D341Med (cell line): ENCODE measurements at regions not wholly inside any gene's neighbourhood (a gene's known extent, or its start where the extent isn't known, plus 50 kb on each side); places are given as distances from the start of the nearest gene placed in this dataset.

Experiments used
- DNase-seq: peaks from one replicate; pipeline ENCODE4 v3.0.0; 2012; ENCODE audit warnings: low spot score

DNA sequence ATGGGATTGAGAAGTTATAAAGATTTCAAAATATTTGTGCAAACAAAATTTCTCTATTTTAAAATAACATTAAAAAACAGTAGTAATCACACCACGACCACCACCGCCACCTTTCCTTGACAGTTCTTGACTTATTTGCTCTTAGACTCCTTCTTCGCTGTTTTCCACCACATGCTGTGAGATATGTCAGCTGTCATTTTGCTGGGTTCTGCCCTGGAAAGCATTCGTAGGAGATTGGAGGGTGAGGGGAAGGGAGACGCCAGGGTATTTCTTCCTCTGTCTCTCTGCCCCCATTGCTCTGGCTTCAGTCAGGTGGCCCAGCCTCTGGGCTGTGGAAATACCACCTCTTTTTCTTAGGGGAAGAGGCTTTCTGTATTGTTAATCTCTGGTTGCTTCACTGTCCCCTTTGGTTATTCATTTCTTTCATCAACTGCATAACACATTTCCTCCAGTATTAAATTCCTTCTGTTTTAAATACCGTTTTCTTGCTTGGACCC is 186.2 kb downstream of the NEDD1 start:
- no peak for DNase-seq

DNA sequence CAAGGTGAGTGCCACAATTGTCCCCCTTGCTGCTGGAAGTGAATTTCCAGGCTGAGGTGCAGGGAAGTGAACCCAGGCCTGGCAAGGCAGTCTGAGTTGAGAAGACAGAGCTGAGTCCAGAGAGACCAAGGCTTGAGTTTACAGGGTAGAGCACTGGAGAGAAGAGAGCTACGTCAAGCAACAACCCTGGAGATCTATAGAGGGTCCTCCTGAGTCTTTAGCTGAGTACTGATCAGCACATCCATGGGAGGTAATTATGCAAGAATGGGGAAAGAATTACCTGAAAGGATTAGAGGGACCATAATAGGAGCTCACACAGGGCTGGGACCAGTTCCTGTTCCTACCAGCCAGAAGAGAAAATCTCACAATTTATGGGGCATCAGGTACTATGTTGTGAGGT is 190.7 kb downstream of the NEDD1 start:
- DNase-seq = no peak

DNA sequence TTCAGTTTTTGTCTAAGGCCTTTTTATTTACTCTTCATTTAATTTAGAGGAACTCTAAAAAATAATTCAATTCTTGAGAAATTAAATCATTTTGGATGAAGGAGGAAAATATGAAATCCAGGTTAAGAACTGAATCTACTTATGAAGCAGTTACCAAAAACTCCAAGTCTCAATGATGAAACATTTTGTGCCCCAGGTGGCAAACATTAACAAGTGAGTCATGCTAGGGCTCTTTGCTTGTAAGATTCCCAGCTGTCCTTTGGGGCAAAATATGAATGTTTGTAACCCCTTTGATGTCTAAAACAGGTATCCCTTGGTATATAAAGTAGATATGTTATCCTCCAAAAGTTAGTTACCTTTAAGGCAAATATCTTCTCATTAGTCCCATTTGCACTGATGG is 202.4 kb downstream of the NEDD1 start:
- DNase-seq = no peak

DNA sequence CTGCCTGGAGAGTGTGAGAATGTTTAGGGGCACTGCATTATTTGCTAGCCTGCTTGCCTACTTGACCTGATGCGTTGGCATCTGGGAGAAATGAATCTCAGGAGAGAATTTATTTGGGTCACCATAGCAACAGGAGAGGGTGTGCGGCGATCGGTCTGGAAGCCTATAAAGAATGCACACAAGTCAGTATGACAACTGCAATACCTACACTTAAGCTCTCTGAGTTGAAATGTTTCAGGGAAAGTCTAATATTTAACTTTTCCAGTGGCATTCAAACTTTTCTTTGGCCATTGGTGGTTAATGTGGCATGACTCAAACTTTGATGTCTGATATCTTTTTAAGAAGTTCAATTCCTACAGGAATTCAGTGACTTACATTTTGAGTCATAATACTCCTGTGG is 205.1 kb downstream of the NEDD1 start:
- DNase-seq = no peak

DNA sequence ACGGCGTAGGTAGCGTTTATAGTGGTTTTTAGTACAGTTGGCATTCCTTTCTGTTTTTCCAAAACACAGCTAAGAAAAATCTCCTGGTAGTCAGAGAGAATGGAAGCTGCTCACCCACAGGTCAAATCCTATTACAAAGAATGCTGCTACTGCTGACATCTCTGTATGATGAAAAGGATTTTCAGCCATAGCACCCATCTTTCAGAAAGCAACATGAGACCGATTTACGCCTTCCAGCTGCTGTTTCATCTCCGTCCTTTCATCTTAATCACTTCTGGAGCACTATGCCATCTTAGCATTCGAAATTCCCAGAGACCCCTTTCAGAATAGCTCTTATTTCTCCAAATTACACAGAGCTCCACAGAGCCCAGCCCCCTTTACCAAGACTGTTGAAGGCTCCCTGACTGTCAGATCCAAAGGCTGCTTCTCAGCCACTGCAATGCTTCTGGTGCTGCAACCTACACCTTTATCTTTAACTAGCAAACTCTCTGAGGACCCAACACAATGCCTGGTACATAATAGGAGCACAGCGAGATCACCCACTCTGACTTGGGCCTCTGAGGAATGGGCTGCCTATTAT is 211.8 kb downstream of the NEDD1 start:
- DNase-seq = no peak

DNA sequence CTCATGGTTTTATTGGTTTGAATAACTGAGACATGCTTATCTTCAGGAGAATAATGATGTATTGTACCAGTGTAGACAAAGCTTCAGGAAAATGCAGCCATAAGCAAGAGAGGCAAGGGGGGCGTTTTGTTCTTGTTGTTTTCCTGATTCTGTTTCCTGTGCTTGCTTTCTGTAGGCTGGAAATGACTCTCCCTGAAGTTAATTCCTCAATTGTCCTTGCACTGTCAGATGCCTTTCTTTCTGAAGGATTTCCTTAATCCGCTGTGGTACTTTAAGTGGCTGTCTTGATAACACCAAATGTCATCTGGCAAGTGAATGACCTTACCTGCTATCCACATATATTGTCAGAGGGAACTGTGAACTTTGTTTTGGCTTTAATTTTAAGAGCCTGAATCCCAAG is 220.0 kb downstream of the NEDD1 start:
- no peak for DNase-seq

DNA sequence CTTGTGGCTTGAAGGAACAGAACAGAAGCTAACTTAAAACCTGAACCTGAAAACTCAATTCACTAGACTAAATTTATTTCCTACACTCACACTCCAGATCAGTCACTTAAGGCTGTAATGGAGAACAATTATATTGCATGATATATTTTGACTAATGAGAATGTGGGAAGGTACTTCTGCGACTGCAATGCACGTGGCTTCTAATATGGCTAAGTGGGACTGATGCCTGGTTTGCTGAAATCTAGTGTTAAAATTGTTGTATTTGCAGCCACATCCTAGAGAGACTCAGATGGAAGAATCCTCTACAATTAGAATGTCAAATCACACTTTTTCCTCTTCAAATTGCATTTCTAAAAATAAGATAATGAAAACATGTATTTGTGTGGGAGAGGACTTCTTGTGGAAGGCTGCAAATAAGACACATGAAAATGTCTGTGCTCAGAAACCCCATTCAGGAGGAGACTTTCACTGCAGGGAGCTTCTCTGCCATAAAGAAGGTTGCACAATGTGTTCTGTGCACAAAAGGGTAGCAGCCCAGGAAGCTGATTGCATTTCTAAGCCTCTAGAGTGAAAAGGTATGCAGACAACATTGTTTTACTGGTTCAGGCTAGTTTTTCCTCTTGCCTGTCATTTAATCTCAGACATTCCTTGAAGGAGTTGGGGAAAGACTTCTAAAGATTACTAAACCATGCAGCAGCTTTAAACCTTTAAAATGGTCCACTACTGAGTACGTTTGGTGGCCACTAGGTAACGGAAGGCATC is 224.3 kb downstream of the NEDD1 start:
- no peak for DNase-seq

DNA sequence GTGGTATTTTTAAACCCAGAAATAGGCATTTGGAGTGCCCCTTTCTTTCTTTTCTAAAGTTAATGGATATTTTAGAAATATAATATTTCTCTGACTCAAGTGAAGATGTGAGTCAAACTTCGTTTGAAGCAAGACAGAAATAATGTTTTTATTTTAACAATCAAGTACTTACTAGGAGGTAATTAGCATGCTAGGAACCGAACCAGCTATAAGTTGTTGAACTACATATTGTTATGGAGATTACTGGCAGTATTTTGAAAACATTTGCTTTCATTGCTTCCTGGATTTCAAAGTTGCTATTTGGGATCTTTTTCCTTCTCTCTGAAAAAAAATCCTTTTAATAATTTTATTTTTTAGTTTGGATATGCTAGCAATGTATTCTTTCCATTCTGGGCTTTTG is 225.2 kb downstream of the NEDD1 start:
- DNase-seq = no peak

DNA sequence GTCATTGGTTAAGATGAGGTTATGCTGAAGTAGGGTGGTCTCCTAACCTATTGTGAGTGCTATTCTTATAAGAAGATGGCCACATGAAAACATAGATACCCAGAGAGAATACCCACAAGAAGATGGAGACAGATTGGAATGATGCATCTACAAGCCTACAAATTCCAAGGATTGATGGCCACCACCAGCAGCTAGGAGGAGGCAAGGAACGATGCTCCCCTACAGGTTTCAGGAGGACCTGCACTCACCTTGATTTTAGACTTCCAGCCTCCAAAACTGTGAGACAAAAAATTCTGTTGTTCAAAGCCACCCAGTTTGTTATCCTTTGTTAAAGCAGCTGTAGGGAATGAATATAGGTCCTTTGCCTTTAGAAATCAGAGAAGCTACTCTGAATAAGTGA is 227.4 kb downstream of the NEDD1 start:
- DNase-seq = no peak

DNA sequence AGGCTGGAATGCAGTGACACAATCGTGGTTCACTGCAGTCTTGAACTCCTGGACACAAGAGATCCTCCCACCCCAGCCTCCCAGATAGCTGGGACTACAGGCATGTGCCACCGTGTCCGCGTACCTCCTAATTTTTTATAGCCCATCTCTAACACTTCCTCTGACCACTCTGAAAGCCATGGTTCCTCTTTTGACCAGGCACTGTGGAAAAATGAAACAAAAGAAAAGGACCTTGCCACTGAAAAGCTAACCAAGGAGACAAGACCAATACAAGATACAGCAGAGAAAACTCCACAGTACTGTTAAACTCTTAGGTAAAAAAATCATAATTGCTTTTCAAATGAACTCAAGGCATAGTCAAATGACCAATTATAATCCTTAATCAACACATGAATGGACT is 233.3 kb downstream of the NEDD1 start:
- DNase-seq = no peak

DNA sequence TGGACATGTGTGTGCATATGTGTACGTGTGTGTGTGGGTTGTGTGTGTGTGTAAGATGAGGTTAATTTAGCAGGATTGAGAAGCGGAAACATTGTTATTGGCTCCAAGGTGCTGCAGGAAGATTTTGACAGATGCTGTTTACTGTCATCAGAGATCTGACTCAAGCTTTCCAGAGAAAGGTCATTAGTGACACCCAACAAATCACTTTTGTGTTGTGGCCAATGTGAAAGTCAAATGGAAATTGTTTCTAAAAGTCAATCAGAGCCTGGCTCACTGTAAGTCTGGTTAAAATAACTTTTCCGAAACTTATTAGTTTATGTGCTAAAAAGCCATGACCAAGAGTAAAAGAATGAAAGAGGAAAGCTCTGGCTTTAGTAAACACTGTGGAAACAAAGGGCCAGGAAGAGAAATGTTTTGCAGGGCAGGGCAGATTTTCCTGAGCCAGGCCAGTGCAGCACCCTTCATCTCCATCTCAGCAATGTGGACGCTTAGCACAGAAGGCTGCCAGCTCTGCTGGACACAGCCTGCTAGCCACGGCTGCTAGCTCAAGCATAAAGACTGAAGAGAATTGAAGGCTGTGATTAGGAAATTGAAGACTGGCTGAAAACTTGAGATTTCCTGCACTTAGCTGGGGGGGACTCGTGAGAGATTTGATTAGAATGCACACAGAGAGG is 235.8 kb downstream of the NEDD1 start:
- DNase-seq = no peak

DNA sequence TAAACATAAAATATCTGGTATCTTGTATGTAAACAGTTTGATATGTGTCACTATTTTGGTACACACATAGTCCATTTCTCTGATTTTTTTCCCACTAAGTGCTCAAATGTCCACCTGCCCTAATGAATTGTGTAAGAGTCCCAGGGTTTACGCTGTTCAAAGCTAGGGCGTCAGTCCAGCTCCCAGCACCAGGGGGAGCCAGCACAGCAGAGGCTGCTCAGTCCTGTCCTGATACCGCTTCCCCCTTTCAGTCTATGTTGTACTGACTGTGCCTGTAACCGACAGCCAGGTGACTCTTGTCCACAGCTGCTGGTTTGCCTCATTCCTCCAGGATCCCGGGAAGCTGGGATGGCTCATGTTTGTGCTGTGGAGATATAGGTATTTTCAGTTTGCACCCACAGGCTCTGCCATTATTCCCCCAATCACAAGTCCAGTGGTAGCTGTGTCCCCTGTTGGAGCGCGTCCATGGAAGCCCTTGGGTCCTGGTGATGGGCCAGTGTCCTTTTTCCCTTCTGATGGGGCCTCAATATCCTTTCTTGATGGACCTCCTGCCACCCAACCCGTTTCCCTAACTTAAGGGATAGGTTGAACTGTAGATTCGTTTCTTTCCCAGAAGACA is 242.0 kb downstream of the NEDD1 start:
- peak; percentile 63 for DNase-seq

DNA sequence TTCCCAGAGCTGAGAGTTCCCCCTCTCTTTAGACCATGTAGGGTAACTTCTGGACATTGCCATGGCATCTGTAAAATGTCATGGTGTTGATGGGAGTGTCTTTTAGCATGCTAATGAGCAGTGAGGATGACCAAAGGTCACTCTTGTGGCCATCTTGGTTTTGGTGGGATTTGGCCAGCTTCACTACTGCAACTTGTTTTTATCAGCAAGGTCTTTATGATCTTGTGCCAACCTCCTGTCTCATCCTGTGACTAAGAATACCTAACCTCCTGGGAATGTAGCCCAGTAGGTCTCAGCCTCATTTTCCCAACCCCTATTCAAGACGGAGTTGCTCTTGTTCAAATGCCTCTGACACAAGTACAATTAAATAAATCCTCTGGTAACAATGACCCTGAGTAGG is 244.4 kb downstream of the NEDD1 start:
- no peak for DNase-seq

DNA sequence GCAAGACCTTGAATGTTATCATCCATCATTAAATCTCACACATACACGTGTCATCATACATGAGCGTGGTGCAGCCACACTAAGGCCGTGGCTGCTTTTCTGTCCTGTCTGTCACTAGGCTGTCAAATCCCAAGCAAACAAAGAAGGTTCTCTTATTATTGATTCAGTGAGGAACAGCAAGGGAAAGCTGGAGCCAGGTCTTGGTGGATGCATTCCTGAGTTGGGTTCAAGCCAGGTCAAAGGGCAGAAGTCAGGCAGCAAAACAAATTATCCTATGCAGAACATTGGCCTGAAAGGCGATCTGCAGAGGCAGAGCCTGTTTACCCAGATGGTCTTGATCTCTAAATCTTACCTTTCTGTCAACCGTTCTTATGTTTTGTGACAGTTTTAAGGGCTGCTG is 252.3 kb downstream of the NEDD1 start:
- DNase-seq = no peak

DNA sequence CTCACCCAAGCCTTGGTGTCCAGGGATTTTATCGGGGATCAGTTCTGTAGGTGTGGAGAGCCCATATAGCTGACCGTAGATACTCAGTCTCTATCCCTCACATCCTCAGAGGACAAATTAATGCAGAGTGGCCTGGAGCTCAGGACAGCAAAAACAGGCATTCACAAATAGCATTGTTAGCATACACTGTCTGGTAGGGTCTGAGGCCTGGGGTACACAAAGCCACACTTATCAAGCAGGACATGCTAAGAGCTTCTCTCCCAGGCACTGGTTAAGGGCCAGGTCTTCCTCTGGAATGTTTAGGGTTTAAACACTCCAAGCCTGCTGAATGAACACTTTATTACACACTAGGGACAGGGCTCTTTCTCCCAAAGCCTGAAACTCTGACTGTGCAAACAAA is 253.2 kb downstream of the NEDD1 start:
- DNase-seq = no peak

DNA sequence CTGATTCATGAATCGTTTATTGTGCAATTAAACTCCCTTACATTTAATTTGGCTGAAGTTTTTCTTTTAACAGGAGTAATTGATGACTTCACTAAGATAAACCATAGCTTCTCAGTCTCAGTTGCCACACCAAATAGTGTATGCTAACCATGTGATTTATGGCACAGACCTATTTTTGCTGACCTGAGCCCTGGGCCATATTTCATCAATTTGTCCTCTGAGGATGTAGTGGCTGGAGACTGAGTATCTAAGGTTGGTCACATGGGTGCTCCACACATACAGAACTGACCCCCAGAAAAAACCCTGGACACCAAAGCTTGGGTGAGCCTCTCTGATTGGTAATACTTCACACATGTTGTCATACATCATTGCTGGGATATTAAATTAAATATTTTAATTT is 255.1 kb downstream of the NEDD1 start:
- DNase-seq = no peak

DNA sequence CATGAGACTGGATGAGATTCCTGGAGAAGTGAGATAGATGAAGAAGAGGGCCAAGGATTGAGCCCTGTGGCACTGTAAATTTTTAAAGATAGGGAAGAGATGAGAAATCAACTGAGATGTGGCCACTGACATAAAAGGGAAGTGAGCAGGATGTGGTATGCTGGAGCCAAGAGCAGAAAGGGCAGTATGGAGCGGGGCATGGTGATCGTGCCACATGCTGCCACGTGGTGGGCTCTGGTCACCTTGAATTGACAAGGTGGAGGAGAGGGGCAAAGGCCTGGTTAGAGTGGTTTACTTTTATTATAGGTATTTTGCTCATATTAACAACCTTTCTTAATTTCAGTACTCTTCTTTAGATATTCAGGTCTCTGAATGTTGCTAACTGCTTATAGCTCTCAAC is 257.9 kb downstream of the NEDD1 start:
- DNase-seq = no peak

DNA sequence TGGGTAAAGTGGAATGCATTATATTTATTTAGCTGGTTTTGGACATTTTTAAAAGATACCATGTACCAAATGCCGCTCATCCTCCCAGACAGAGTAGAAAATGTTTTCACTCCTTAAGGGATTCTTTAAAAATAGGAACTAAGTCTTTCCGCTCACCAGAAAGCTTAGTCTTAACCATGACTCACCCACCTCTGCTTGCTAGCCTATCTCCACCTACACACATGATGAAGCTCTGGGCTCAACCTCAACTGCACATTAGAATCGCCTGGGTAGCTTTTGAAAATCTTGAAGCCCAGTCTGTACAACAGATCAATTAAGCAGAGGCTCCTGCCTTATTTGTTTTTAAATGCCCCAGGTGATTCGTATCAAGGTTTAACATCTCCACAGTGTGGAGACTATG is 260.5 kb downstream of the NEDD1 start:
- no peak for DNase-seq

DNA sequence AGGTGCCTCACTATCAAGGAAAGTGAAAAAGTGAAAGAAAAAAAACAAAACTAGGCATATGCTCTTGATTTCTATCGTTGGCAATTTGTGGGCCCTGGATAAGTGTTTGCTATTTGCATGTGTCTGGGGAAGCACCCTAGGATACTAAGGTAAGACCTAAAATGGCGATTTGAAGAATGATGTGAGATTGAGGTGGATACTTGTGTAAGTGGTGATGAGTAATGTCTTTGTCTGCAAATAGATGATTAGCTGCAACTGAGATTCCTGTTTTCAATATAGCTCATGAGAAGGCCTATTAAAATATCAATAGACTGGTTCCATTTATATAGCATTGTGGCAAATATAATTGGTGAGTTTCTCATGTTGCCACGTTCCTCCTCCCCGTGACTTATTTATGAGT is 261.7 kb downstream of the NEDD1 start:
- no peak for DNase-seq

DNA sequence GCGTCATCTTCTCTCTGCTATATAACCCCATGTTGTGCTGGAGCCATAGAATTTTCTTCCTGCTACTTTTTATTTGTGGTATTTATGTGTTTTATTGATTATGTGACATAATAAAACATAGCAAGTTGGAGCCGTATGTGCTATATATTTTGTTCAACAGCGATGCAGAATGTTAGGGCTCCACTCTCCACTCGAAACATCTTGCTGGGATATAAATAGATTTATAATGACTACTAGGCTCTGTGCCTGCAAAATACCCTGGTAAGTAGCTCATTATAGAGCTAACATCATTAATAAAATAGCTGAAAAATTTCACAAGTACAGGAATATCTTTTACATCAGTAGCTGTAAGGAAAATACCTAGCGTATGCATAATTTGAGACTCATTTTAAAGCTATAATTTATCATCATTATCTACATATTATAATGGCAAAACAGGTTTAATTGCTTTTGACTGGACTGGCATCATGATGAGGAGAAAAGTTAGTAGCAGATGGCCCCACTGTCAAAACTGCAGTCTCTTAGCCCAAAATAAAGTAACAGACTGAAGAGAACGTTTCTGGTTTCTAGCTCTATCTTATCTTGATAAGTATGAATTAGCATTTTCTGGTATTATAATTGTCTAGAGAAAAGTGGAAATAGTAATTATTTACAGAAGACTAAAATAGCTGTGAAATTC is 263.0 kb downstream of the NEDD1 start:
- no peak for DNase-seq

DNA sequence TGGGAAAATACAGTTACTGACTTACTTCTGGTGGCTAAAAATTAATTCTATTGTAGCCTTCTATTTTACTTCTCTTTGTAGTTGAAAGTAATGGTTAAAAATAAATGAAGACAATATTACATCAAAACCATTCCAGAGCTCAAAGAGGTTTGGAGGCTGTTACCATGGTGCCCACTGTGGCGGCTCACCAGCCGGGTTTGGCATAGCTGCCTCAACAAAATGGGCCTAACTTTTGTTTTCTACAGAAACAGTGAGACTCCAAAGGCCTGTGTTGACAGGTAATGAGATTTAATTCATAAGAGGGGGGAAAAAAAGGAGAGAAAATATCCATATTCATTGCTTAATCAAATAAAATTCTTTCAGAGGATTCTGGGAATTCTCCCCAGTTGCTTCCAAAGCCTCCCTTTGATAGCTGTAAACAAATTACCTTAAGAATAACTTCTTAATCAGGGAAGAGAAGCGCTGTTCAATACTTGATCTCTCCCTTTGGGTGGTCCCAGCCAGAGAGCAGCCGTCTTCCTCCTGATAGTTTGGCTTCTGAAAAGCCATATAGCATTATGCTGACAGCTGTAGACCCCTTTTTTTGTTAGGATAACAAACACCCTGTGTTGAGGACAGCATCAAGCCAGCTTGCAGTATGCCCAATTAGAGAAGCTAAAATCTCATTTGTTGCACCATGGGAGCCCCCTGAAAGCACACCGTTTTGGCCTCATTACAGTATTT is 266.8 kb downstream of the NEDD1 start:
- no peak for DNase-seq

DNA sequence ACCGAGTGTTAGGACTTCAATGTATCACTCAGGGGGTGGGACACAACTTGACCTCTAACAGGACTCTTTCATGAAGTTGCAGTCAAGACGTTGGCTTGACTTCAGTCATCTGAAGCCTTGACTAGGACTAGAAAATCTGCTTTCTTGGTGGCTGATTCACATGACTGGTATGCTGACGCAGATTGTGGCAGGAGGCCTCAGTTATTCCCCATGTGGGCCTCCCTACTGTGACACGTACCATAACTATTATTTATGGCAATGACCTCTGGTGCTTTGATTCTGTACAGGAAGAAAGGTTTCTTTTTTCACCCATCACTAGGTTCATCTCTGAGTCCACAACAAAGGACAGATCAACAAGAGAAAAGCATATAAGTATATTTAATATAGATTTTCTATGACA is 270.4 kb downstream of the NEDD1 start:
- no peak for DNase-seq
